ENCODE measurements at regions not wholly inside any gene's neighbourhood (a gene's known extent, or its start where the extent isn't known, plus 50 kb on each side); places are given as distances from the start of the nearest gene placed in this dataset.
"Not testable (repeated sequence)": the region's sequence is repeated elsewhere in the genome, so short reads cannot be mapped to it uniquely, and the experiment has no call there.

DNA sequence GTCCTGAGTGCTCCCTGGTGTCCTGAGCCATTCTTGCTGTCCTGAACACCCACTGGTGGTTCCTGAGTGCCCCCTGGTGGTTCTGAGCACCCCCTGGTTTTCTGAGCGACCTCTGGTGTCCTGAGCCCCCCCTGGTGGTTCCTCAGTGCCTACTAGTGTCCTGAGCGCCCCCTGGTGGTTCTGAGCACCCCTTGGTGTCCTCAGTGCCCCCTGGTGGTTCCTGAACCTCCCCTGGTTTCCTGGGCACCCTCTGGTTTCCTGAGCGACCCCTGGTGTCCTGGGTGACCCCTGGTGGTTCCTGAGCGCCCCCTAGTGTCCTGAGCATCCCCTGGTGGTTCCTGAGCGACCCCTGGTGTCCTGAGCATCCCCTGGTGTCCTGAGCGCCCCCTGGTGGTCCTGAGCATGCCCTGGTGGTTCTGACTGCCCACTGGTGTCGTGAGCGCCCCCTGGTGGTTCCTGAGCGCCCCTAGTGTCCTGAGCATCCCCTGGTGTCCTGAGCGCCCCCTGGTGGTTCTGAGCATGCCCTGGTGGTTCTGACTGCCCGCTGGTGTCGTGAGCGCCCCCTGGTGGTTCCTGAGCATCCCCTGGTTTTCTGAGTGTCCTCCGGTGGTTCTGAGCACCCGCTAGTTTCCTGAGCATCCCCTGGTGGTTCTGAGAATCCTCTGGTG lies 473.1 kb downstream of the TMEM121 start:
- DNase-seq (ENCODE audit: low read depth): peak; percentile 80

DNA sequence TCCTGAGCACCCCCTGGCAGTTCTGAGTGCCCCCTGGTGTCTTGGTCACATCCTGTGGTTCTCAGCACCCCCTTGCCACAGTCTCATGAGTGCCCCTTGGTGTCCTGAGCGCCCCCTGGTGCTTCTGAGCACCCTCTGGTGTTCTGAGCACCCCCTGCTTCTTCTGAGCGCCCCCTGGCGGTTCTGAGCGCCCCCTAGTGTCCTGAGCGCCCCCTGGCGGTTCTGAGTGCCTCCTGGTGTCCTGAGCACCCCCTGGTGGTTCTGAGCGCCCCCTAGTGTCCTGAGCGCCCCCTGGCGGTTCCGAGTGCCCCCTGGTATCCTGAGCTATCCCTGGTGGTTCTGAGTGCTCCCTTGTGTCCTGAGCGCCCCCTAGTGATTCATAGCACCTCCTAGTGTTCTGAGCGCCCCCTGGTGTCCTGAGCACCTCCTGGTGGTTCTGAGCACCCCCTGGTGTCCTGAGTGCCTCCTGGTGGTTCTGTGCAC lies 473.7 kb downstream of the TMEM121 start:
- DNase-seq (ENCODE audit: low read depth): not testable (repeated sequence)

DNA sequence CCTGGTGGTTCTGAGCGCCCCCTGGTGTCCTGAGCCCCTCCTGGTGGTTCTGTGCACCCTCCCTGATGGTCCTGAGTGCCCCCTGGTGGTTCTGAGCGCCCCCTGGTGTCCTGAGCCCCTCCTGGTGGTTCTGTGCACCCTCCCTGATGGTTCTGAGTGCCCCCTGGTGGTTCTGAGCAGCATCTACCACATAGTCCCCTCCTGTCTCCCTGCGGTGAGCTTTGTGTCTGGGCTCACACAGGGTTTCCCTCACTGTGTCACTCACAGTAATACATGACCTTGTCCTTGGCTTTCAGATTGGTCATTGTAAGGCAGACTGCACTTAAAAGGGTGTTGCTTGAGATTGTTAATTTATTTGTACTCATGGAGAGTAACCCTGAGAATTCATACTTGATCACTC lies 474.9 kb downstream of the TMEM121 start:
- DNase-seq (ENCODE audit: low read depth): not testable (repeated sequence)

DNA sequence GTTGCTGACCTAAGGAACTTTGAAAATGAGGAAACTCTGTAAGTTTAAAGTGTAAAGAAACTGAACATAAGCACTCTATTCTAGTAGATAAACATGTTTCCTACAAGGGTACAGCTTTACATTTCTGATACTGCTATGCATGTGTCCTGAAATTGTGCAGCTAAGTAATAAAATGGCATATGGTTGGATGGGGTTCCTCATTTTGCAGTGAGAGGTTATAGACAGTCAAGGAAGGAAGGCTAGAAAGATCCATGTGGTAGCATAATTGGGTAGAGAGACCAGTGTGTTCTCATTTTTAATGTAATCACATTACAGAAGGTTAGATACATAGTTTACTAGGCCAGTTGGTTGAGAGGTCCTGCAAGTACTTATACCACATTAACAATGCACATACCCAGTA lies 477.0 kb downstream of the TMEM121 start:
- no peak for DNase-seq (ENCODE audit: low read depth)

DNA sequence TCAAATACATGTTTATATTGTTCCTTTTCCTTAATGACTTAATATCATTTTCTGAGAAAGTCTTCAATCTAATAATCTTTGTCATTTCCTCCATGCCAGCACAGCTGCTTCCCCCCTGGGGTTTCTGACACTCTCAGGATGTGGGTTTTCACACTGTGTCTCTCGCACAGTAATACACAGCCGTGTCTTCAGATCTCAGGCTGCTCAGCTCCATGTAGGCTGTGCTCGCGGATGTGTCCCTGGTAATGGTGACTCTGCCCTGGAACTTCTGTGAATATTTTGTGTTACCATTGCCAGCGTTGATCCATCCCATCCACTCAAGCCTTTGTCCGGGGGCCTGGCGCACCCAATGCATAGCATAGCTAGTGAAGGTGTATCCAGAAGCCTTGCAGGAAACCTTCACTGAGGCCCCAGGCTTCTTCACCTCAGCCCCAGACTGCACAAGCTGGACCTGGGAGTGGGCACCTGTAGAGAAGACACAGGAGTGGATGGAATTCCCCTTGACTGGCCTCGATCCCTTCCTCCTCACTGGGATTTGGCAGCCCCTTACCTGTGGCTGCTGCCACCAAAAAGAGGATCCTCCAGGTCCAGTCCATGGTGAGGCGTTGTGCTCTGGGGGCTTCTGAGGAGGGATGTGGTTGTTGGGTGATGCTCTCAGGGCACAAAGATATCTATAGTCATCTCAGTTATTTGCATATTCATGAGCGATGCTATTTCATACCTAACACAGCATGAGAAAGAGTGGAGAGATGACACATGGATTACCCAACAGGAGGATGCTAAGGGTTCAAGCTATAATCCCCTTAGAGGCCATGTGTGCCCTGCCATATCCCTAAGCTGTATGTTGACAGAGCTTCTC lies 478.8 kb downstream of the TMEM121 start:
- peak; percentile 56 for DNase-seq (ENCODE audit: low read depth)

DNA sequence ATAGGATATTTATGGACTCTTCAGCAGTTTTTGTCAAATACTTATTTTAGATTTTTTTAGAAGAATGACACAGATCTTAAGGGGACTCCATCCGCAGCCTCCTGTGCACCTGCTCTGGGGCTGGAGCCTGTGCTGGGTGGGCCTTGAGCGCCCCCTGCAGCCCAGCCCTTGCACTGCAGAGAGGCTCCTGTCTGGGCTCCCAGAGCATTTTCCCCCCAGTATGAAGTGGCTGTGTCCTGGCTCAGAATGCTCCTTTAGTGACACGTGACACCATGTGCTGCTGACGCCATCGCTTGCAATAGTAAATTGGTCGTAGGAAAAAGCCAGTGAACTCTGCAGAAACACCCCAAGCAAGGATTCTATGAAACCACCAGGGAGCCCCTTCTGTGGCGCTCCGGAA lies 479.7 kb downstream of the TMEM121 start:
- peak; percentile 42 for DNase-seq (ENCODE audit: low read depth)

DNA sequence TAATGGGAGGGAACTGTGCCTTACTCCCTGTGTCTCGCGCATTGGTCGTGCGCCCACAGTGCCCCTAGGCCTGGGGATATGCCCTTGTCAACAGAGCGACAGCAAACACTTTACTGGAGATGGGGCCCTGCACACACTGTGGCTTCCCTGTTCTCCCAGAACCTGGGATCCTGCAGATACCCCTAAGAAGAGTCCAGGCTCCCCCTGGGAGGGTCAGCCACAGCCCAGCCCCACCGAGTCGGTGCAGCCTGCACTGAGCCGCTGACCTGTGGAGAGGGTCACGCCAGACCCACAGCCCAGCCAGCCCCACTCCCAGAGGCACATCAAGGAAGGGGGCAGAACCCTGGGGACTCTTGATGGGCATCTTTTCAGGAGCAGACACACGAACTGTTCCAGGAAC lies 480.3 kb downstream of the TMEM121 start:
- not testable (repeated sequence) for DNase-seq (ENCODE audit: low read depth)

DNA sequence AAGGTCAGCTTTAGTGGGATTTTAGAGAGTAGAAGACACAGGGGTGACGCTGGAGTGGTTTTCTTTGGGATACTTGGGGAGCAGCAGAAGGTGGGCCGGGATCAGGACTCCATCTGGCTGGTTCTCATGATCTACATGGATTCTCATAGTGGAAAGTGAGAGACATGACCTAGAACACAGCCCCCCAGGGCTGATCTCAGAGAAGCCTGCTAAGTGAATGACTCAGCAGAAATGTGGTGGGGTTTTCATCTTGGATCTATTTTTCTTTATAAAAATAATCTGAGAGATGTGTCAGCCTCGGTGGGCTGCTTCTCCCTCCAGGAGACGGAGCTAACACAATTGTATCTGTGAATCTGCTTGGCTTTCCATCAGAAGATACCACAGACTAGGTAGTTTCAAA lies 484.4 kb downstream of the TMEM121 start:
- DNase-seq (ENCODE audit: low read depth): no peak

DNA sequence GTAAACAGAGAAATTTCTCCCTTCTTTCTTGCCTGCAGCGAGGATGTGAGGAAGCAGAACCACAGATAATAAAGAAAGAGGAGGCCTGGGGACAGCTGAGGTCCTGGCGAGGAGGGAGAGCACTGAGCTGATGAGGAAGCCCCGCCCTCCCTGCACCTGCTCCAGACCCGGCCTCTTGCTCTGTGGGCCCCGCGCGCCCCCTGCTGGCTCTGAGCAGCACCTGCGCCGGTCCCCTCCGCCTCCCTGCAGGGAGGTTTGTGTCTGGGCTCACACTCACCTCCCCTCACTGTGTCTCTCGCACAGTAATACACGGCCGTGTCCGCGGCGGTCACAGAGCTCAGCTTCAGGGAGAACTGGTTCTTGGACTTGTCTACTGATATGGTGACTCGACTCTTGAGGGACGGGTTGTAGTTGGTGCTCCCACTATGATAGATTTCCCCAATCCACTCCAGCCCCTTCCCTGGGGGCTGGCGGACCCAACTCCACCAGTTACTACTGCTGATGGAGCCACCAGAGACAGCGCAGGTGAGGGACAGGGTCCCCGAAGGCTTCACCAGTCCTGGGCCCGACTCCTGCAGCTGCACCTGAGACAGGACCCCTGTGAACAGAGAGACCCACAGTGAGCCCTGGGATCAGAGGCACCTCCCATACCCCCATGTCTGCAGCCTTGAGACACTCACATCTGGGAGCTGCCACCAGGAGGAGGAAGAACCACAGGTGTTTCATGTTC lies 485.4 kb downstream of the TMEM121 start:
- DNase-seq (ENCODE audit: low read depth): peak; percentile 75

DNA sequence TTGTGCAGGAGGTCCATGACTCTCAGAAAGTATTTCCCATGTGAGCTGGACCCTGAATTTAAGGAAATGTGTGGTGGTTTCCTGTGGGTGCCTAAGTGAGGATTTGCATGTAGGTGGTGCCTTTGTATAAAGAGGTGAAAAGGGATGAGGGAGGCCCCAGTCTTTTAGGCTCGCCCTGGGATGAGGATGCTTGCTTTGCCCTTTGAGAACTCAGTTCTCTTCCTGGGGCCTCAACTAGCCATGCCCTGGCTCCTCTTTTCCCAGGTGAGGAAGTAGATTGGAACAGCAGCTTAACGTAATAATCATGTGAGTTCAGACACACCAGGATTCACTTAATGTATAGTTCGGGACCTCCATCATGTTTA lies 486.0 kb downstream of the TMEM121 start:
- not testable (repeated sequence) for DNase-seq (ENCODE audit: low read depth)

DNA sequence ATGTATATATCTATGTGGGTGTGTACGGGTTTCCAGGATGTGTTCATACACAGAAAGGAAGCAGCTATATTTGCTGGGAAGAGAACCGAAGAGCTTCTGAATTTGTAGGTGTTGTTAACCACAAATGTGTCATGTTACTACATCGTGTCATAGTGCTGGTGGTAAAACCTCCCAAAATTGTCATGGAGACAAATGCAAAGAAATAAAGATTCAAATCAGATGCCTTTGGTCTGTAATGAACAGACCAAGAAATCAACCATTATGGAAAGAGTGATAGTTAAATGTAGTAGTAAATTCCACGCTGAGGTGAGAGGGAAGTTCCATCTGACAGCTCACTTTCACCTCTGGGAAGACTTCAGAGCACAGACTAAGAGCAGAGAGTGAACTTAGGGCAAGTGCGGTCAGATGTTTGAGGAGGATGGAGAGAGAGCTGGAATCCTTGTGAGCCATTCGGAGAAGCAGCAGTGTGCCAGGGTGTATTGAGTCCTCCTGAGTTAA lies 487.5 kb downstream of the TMEM121 start:
- no peak for DNase-seq (ENCODE audit: low read depth)

DNA sequence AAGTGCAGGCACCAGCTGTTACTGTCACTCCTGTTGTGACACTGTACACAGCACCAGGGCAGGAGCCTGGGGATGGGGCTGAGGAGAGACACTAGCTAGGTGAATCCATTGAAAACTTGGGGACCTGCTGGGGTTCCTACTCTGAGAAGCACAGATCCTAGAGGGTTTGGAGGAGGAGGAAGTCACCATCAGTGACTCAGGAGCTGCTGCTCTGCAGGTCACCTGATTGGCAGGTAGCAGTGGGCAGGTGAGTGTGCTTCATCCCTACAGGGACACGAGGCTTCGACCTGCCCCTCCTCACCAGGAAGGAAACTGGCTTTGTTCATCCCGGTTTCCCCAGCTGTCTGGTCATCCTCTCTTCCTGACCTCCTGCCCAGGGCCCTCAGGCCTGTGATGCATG lies 491.6 kb downstream of the TMEM121 start:
- DNase-seq (ENCODE audit: low read depth): not testable (repeated sequence)

DNA sequence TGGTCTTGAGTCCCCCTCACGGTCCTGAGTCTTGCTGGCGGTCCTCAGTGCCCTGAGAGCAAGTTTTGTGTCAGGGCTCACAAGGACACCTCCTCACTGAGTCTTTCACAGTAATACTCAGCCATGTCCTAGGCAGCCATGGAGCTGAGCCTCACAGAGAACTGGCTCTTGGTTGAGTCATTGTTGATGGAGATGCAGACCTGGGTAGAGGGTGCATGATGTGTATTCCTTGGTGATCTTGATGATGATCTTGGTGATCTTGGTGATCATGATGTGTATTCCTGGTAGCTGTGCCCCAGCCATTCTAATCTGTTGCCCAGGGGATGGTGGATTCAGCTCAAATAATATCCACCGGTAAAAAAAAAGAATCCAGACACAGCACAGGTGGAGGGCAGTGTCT lies 495.4 kb downstream of the TMEM121 start:
- DNase-seq (ENCODE audit: low read depth): no peak

DNA sequence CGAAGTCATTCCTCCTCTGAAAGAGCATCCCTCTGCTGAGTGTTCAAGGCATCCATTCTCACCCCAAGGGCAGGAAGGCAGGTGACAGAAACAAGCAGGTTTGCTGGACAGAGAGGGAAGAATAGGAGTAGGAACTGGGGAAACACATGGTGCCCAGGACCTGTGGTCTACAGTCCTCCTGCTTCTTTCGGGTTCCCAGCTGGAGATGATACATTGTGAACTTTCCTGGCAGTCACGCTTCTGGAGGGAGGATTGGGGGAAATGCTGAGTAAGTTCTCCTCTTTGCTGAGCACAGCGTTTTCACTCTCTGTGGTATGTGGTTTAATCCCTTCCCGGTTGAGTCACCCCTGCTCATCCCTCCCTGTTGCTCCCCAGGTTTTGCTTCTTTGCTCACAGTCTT lies 496.3 kb downstream of the TMEM121 start:
- not testable (repeated sequence) for DNase-seq (ENCODE audit: low read depth)

DNA sequence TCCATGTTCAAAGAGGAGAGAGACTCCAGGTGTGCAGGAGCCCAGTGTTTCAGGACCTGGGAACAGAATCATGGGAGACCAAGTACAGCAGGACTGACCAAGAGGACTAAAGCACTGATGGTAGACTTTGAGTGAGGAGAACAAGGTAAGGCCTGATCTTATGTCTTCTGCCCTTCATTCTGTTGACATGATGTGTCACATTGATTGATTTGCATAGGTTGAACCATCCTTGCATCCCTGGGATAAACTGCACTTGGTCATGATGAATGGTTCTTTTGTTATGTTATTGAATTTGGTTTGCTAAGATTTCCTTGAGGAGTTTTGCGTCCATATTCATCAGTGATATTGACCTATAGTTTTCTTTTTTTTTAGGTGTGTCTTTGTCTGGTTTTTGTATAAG lies 497.0 kb downstream of the TMEM121 start:
- DNase-seq (ENCODE audit: low read depth): no peak

DNA sequence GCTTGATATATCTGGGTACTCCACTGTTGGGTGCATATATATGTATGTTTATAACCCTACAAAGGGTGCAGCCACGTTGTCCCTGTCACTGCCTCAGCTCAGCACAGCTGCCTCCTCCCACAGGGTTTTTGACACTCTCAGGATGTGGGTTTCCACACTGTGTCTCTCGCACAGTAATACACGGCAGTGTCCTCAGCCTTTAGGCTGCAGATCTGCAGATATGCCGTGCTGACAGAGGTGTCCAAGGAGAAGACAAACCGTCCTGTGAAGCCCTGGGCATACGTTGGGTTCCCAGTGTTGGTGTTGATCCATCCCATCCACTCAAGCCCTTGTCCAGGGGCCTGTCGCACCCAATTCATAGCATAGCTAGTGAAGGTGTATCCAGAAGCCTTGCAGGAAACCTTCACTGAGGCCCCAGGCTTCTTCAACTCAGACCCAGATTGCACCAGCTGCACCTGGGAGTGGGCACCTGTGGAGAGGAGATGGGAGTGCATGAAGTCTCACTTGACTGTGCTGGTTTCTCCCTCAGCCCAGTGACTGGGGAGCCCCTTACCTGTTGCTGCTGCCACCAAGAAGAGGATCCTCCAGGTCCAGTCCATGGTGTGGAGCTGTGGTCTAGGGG lies 498.7 kb downstream of the TMEM121 start:
- DNase-seq (ENCODE audit: low read depth): no peak

DNA sequence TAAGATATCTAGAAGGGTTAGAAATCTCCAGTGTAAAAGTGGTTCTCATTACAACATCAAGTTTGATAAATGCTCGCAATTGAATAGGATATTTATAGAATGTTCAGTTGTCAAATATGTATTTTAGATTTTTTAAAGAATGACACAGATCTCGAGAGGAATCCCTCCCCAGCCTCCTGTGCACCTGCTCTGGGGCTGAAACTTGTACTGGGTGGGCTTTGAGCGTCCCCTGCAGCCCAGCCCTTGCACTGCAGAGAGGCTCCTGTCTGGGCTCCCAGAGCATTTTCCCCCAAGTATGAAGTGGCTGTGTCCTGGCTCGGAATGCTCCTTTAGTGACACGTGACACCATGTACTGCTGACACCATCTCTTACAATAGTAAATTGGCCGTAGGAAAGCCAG lies 499.6 kb downstream of the TMEM121 start:
- DNase-seq (ENCODE audit: low read depth): no peak

DNA sequence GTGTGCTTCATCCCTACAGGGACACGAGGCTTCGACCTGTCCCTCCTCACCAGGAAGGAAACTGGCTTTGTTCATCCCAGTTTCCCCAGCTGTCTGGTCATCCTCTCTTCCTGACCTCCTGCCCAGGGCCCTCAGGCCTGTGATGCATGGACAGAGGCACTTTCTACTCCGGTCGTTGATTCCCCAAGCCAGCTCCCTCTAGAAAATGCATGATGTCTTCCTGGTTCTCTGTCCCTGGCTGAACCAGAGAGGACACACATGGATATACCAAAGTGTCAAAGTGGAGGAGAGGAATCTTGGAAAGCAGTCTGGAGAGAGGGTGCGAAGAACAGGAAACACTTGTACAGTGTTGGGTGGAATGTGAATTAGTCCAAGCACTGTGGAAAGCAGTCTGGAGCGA lies 501.4 kb downstream of the TMEM121 start:
- not testable (repeated sequence) for DNase-seq (ENCODE audit: low read depth)

DNA sequence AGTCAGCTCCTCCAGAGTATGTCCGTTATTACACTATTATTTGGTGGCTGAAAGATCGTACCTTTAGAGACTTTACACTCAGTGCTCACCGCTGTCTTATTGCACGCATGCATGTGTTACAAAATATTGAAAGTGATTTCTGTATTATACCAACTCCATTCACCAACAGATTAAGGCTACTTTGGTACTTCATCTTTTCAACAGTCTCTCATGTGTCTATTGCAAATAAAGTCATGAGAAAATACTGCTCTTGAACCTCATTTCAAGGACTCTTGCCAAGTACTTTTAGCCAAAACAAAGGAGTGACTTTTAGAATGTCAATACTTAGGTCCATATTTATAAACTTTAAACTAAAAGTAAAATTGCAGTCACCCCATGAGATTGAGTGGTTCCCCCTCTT lies 503.6 kb downstream of the TMEM121 start:
- DNase-seq (ENCODE audit: low read depth): no peak

DNA sequence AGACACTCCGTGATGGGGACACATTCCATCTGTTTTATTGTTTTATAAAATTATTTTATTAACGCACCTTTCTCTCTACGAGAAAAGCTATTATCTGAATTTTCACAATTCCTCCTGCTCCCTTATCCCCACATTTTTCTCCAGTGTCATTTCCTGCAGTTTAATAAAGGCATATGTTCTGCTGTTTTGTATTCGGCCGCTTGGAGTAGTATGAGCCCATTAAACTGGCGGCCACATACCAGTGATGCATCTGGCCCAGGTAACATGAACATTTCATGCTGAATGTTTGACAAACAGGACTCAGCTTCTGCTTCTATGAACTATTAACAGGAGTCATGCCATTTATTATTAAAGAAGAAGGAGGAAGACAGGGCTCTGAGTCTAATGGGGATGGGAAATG lies 511.0 kb downstream of the TMEM121 start:
- no peak for DNase-seq (ENCODE audit: low read depth)

DNA sequence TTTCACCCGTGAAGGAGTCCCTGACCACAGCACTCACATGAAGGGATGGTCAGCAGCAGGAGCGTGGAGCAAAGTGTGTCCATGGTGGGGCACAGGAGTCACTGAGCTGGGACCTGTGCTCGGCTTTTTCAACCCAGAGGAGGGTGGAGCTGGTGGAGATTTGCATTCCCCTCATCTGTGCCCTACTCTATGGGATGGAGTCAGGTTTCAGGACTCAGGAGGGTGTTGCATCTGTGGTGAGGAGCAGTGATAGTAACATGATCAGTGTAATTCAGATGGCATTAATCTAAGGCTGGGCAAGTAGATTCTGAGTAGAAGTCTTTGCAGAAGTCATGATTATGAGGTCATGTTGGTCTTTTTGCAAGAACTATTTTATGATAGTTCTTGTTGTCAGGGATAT lies 511.9 kb downstream of the TMEM121 start:
- DNase-seq (ENCODE audit: low read depth): no peak

DNA sequence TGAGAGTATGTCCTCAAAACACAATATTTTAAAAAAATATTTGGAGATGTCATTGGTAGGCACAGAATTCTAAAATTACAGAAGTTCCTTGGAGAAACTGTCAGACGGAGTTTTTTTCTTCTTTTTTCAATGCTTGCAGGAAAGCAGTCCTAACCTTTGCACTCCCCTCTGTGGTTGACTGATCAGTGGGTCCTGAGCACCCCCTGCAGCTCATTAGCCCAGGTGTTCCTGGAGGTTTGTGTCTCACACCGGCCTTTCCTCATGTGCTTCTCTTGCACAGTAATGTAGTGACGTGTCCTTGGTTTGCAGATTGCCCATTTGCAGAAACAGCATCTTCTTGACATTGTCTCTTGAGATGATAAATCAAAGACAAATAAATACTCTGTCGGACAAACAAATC lies 513.0 kb downstream of the TMEM121 start:
- DNase-seq (ENCODE audit: low read depth): no peak
